GM13977 (cell line): ENCODE measurements at regions not wholly inside any gene's neighbourhood (a gene's known extent, or its start where the extent isn't known, plus 50 kb on each side); places are given as distances from the start of the nearest gene placed in this dataset.
"Not testable (repeated sequence)": the region's sequence is repeated elsewhere in the genome, so short reads cannot be mapped to it uniquely, and the experiment has no call there.

ENCODE experiments used
- DNase-seq: peaks from one replicate; pipeline ENCODE4 v3.0.0; 2012; ENCODE audit warnings: low spot score
- in situ Hi-C: fragments of 300-500 bp; cut with MboI; formaldehyde crosslinking; loops from one replicate; pipeline ENCODE4 v1.12.0; 2022; ENCODE audit warnings: low sequenced_read_pairs, low pct_unique_long_range_greater_than_20kb, mixed read lengths, inconsistent platforms; ENCODE audit not compliant: unreplicated experiment
- TF ChIP-seq, protein P1 (sequence below): IDR thresholded peaks from 2 replicates; pipeline ENCODE4 v1.5.1; 2012; ENCODE audit warnings: mild to moderate bottlenecking, control low read depth; ENCODE audit not compliant: insufficient read depth; ENCODE audit errors: extremely low read depth, missing control alignments

DNA sequence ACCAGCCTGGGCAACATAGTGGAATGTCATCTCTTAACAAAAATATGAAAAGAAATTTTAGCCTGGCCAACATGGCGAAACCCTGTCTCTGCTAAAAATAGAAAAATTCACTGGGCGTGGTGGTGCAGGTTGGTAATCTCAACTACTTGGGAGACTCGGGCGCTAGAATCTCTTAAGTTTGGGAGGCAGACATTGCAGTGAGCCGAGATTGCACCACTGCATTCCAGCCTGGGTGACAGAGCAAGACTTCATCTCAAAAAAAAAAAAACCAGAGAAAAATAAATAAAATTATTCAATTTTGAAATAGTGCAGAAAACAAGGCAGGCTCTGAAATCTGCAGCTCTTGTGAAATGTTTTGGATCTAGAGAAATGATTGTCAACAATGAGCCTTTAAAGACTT lies 397.3 kb upstream of the AMELY start:
- in situ Hi-C loops, result no loop called here
- no peak for DNase-seq
- TF ChIP-seq, protein P1, sequence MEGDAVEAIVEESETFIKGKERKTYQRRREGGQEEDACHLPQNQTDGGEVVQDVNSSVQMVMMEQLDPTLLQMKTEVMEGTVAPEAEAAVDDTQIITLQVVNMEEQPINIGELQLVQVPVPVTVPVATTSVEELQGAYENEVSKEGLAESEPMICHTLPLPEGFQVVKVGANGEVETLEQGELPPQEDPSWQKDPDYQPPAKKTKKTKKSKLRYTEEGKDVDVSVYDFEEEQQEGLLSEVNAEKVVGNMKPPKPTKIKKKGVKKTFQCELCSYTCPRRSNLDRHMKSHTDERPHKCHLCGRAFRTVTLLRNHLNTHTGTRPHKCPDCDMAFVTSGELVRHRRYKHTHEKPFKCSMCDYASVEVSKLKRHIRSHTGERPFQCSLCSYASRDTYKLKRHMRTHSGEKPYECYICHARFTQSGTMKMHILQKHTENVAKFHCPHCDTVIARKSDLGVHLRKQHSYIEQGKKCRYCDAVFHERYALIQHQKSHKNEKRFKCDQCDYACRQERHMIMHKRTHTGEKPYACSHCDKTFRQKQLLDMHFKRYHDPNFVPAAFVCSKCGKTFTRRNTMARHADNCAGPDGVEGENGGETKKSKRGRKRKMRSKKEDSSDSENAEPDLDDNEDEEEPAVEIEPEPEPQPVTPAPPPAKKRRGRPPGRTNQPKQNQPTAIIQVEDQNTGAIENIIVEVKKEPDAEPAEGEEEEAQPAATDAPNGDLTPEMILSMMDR, result no peak

GRCh38 chrY:7302306-7302705 lies 390.8 kb upstream of the AMELY start:
- in situ Hi-C loops, result no loop called here
- TF ChIP-seq, protein P1, result no peak
- DNase-seq, result no peak

- no peak for DNase-seq
- in situ Hi-C loops, result no loop called here
- TF ChIP-seq, protein P1, result no peak
Measured at GRCh38 chrY:7299960-7300359, 388.4 kb upstream of the AMELY start.

DNA sequence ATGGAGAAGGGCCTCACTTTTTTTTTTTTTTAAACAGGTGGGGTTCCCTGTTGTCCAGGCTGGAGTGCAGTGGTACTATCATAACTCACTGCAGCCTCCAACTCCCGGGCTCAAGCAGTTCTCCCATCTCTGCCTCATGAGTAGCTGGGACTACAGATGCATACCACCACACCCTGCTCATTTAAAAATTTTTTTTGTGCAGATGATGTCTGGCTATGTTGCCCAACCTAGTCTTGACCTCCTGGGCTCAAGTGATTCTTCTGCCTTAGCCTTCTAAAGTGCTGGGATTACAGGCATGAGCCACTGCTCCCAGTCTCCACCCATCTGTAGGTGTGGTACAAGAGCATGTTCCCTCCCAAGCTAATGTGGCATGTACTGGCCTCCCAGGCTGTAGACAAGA lies 380.6 kb upstream of the AMELY start:
- TF ChIP-seq, protein P1, result no peak
- in situ Hi-C loops, result no loop called here
- DNase-seq, result no peak

- in situ Hi-C loops, result no loop called here
- no peak for DNase-seq
- TF ChIP-seq, protein P1, result no peak
Measured at GRCh38 chrY:7289889-7290833, 378.6 kb upstream of the AMELY start.

- no peak for DNase-seq
- in situ Hi-C loops, result no loop called here
- TF ChIP-seq, protein P1, result no peak
Measured at GRCh38 chrY:7288611-7289010, 377.1 kb upstream of the AMELY start.

DNA sequence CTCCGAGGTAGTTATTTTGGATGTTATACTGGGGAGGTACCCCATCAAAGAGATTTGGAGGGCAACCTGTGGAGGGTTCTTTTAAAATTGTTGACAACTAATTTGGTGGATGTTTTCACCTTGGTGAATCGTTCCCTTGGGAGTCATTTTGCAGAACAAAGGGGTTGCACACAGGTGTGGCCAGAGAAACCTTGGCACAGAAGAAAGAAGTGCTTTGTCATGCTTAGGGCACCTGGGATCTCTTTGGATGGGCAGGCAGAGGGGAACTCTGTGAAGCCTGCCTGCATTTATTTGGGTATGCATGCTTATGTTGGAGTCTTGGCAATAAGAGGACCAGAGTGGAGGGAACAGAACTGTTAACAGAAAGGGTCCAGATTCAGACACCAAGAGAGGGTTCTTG lies 376.4 kb upstream of the AMELY start:
- in situ Hi-C loops, result not testable (repeated sequence)

More for the DNA sequence above, 376.4 kb upstream of the AMELY start:
- not testable (repeated sequence) for DNase-seq
